K562 (cell line): ENCODE measurements at regions not wholly inside any gene's neighbourhood (a gene's known extent, or its start where the extent isn't known, plus 50 kb on each side); places are given as distances from the start of the nearest gene placed in this dataset.

Experiments used
- ATAC-seq: fragments of 200-7000 bp; cut with Tn5 transposase; 3 replicates; pipeline ENCODE4 v1.9.1; 2020; ENCODE audit warnings: moderate library complexity
- BruUV-seq: library from RNA; stranded (reverse); fragments of 400-500 nt; replicated peaks from 2 replicates; lab custom pipeline; 2021; lab: Mats Ljungman, UMichigan
- CTCF ChIA-PET: fragments of 300-600 bp; formaldehyde crosslinking; extraction: SDS; loops from one replicate; lab custom pipeline; 2021; ENCODE audit warnings: low intra/inter-chr PET ratio; lab: Yijun Ruan, JAX
- POLR2A ChIA-PET: fragments of 300-600, 350-650 bp; sonication (Branson Sonifier 250); formaldehyde crosslinking; extraction: SDS; loops from one replicate; lab custom pipeline; 2021; ENCODE audit warnings: antibody characterized with exemption, inconsistent platforms; lab: Yijun Ruan, JAX
- DNase-seq, 4 experiments: peaks; one replicate each; pipeline versions ENCODE4 v3.0.0 to v3.0.0-alpha.2; 2011 to 2018; ENCODE audit warnings: low spot score in 3 of 4, mixed read lengths in 3 of 4; ENCODE audit errors: extremely low read depth in 1 of 4
- FAIRE-seq: peaks from 2 replicates; lab custom pipeline; 2011; peaks lifted over from hg19 to GRCh38; lab: Jason Lieb, UNC
- H2AFZ ChIP-seq: 2 replicates; pipeline ENCODE4 v1.6.0; 2011; ENCODE audit warnings: low read depth, low read length, control low read depth, inconsistent platforms
- H3K27ac ChIP-seq: fragments of 200-600 bp; 3 replicates; pipeline ENCODE4 v1.8.0; 2011; ENCODE audit warnings: low read depth, mild to moderate bottlenecking, control low read depth, inconsistent platforms, low read length, moderate library complexity, mixed read lengths; ENCODE audit errors: extremely low read depth
- H3K27me3 ChIP-seq, 2 experiments: fragments of 300-600 bp in 1 of 2; 2 replicates in 1 of 2; 3 replicates in 1 of 2; pipeline versions ENCODE4 v1.6.0 to v1.8.0; 2011; ENCODE audit warnings: inconsistent platforms in 2 of 2, low read length in 2 of 2, mild to moderate bottlenecking in 1 of 2, mixed read lengths in 1 of 2, moderate library complexity in 1 of 2; ENCODE audit not compliant: control insufficient read depth in 2 of 2, insufficient read depth in 2 of 2
- H3K36me3 ChIP-seq: fragments of 300-600 bp; 3 replicates; pipeline ENCODE4 v1.8.0; 2011; ENCODE audit warnings: mild to moderate bottlenecking, low read length, inconsistent platforms; ENCODE audit not compliant: control insufficient read depth, insufficient read depth
- H3K4me1 ChIP-seq, 2 experiments: fragments of 200-600 bp in 1 of 2; replicated peaks in 1 of 2; 2 replicates in 1 of 2; 3 replicates in 1 of 2; pipeline versions ENCODE4 v1.5.1 to v1.8.0; 2011; ENCODE audit warnings: inconsistent platforms in 2 of 2, low read length in 2 of 2, mild to moderate bottlenecking in 1 of 2, mixed read lengths in 1 of 2, moderate library complexity in 1 of 2; ENCODE audit not compliant: control insufficient read depth in 2 of 2, insufficient read depth in 2 of 2
- H3K4me2 ChIP-seq: 2 replicates; pipeline ENCODE4 v1.6.1; 2011; ENCODE audit warnings: low read length, control low read depth, inconsistent platforms, mixed read lengths; ENCODE audit not compliant: insufficient read depth
- H3K4me3 ChIP-seq: fragments of 200-600 bp; sonication (generic), shearing (Covaris generic); 2 replicates; pipeline ENCODE4 v1.5.1; 2016; ENCODE audit warnings: control low read depth, inconsistent platforms
- H3K79me2 ChIP-seq: fragments of 200-600 bp; 3 replicates; pipeline ENCODE4 v1.8.0; 2011; ENCODE audit warnings: low read length, inconsistent platforms; ENCODE audit not compliant: control insufficient read depth, insufficient read depth
- H3K9ac ChIP-seq, 2 experiments: 2 replicates each; pipeline versions ENCODE4 v1.6.0 to v1.6.1; 2011; ENCODE audit warnings: low read depth in 2 of 2, low read length in 2 of 2, control low read depth in 1 of 2, inconsistent platforms in 1 of 2, mild to moderate bottlenecking in 1 of 2, mixed read lengths in 1 of 2; ENCODE audit not compliant: insufficient read depth in 1 of 2
- H3K9me1 ChIP-seq: one replicate; pipeline ENCODE4 v1.6.0; 2011; ENCODE audit warnings: inconsistent platforms, mild to moderate bottlenecking, low read length, moderate library complexity; ENCODE audit not compliant: control insufficient read depth, insufficient read depth
- H3K9me3 ChIP-seq: replicated peaks from 2 replicates; pipeline ENCODE4 v1.5.1; 2011; ENCODE audit warnings: low read depth, low read length, inconsistent platforms; ENCODE audit not compliant: control insufficient read depth, insufficient read depth
- H4K20me1 ChIP-seq: replicated peaks from 2 replicates; pipeline ENCODE4 v1.6.1; 2011; ENCODE audit warnings: low read length, inconsistent platforms, mixed read lengths; ENCODE audit not compliant: control insufficient read depth, insufficient read depth
- ARID2 ChIP-seq: fragments of 450-650 bp; IDR thresholded peaks from 2 replicates; pipeline ENCODE4 v1.6.1; 2017; ENCODE audit warnings: antibody characterized with exemption, mild to moderate bottlenecking
- CEBPG ChIP-seq, 3 experiments: fragments of 200-800 bp in 1 of 3; sonication (Bioruptor generic) in 1 of 3; sonication (generic) in 1 of 3; formaldehyde crosslinking in 1 of 3; IDR thresholded peaks in 2 of 3; conservative IDR thresholded peaks in 1 of 3; 2 replicates each; pipeline versions ENCODE4 v1.6.1 to v1.8.0; 2016 to 2022; ENCODE audit warnings: missing compliant biosample characterization in 2 of 3, missing genetic modification characterization in 2 of 3, mild to moderate bottlenecking in 1 of 3, missing genetic modification reagents in 1 of 3
- CHD4 ChIP-seq: fragments of 200-600 bp; sonication (generic); IDR thresholded peaks from 3 replicates; pipeline ENCODE4 v1.6.1; 2012; ENCODE audit warnings: low read depth, mild to moderate bottlenecking, mixed read lengths, low read length, inconsistent platforms; ENCODE audit not compliant: insufficient read depth, insufficient replicate concordance, poor library complexity, severe bottlenecking
- GTF2F1 ChIP-seq: IDR thresholded peaks from 2 replicates; pipeline ENCODE4 v1.6.1; 2011; ENCODE audit warnings: low read depth, low read length, improper control_type of control experiment
- HNRNPLL ChIP-seq: fragments of 200-400 bp; formaldehyde crosslinking; IDR thresholded peaks from 2 replicates; pipeline ENCODE4 v1.6.1; 2017; ENCODE audit warnings: low read length, low read depth, mild to moderate bottlenecking; ENCODE audit not compliant: poor library complexity, severe bottlenecking
- MCM5 ChIP-seq: fragments of 450-650 bp; IDR thresholded peaks from 2 replicates; pipeline ENCODE4 v1.6.1; 2016; ENCODE audit warnings: low read depth
- NCOA4 ChIP-seq: fragments of 450-650 bp; IDR thresholded peaks from 2 replicates; pipeline ENCODE4 v1.6.1; 2018; ENCODE audit warnings: mild to moderate bottlenecking; ENCODE audit not compliant: partially characterized antibody
- NFIC ChIP-seq: fragments of 450-650 bp; IDR thresholded peaks from 2 replicates; pipeline ENCODE4 v1.6.1; 2017; ENCODE audit warnings: mild to moderate bottlenecking, inconsistent platforms
- NFIX ChIP-seq: fragments of 250-450 bp; sonication (Bioruptor Pico); IDR thresholded peaks from 2 replicates; pipeline ENCODE4 v1.4.0; 2020; ENCODE audit warnings: low read depth, mild to moderate bottlenecking, moderate library complexity
- SAFB ChIP-seq: fragments of 200-400 bp; formaldehyde crosslinking; IDR thresholded peaks from 2 replicates; pipeline ENCODE4 v1.6.1; 2017; ENCODE audit warnings: low read depth, low read length, borderline replicate concordance
- ZNF133 ChIP-seq: fragments of 250-450 bp; sonication (Bioruptor Pico); IDR thresholded peaks from 2 replicates; pipeline ENCODE4 v1.4.0; 2020; ENCODE audit warnings: mild to moderate bottlenecking
- ZNF239 ChIP-seq: fragments of 250-450 bp; sonication (Bioruptor Pico); IDR thresholded peaks from 2 replicates; pipeline ENCODE4 v1.4.0; 2020; ENCODE audit warnings: mild to moderate bottlenecking
- ZNF57 ChIP-seq: fragments of 450-650 bp; formaldehyde crosslinking; IDR thresholded peaks from 2 replicates; pipeline ENCODE4 v1.4.0; 2020; ENCODE audit warnings: mild to moderate bottlenecking, moderate library complexity
- WGBS: fragments of 100-300 bp; shearing (Covaris generic); methylation state at CpG from one replicate; pipeline ENCODE4 v1.1.6; 2016; ENCODE audit warnings: low coverage, mixed read lengths; ENCODE audit not compliant: insufficient coverage; ENCODE audit errors: missing lambda C conversion rate; 5-methylcytosine and 5-hydroxymethylcytosine counted together
- in situ Hi-C: fragments of 300-500 bp; cut with MboI; formaldehyde crosslinking; loops from 4 replicates; pipeline ENCODE4 v1.15.0; 2018; ENCODE audit warnings: inconsistent platforms, mixed read lengths
- intact Hi-C: fragments of 100-400 bp; cut with micrococcal nuclease; formaldehyde crosslinking; loops from 2 replicates; pipeline ENCODE4 v1.14.2; 2022
- TF ChIP-seq, protein P1 (sequence below): fragments of 450-650 bp; formaldehyde crosslinking; IDR thresholded peaks from 2 replicates; pipeline ENCODE4 v1.4.0; 2022; ENCODE audit warnings: mild to moderate bottlenecking, moderate library complexity
- TF ChIP-seq, protein P2 (sequence below), 2 experiments: fragments of 450-650 bp in 1 of 2; IDR thresholded peaks; 2 replicates each; pipeline ENCODE4 v1.6.1; 2011 to 2017; ENCODE audit warnings: low read depth in 2 of 2, antibody characterized with exemption in 1 of 2, borderline replicate concordance in 1 of 2, low read length in 1 of 2, mild to moderate bottlenecking in 1 of 2, mixed read lengths in 1 of 2; ENCODE audit not compliant: control insufficient read depth in 1 of 2
- TF ChIP-seq, protein P3 (sequence below): fragments of 250-450 bp; sonication (Bioruptor Pico); IDR thresholded peaks from 2 replicates; pipeline ENCODE4 v1.4.0; 2020; ENCODE audit warnings: mild to moderate bottlenecking

DNA sequence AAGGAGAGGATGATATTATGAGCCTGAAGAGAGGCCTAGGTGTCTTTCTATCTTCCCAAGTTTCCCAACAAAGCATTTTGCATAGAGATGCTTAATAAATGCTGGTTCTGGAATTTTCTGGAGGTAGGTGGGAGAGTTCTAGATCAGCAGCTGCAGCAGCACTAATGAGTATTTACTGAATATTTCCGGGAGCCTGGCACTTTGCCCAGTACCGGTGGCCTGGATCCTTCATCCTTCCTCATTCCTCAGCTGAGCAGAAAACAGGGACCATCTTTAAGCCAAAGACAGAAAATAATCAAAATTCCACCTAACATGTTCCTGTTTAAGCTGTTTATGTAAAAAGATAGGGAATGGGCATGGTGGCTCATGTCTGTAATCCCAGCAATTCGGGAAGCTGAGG, 813.2 kb upstream of the AUTS2 start:
- H3K4me3 ChIP-seq, result no peak overlapping the region
- no peak for DNase-seq
- no TSS peak for BruUV-seq
- ChIA-PET POLR2A (no interaction called here), CTCF (no interaction called here)
- 0% methylated on average over 3 of the region's 3 CpGs for WGBS
- H3K9me3 ChIP-seq, result no peaks in the 10 kb centered on the region
- H2AFZ ChIP-seq, result no peak overlapping the region
- no peak for FAIRE-seq
- H3K9me1 ChIP-seq, result no peaks in the 10 kb centered on the region
- no peak overlapping the region for H3K4me2 ChIP-seq
- no peaks in the 10 kb centered on the region for H3K79me2 ChIP-seq
- TF ChIP-seq GTF2F1, result no peak
- no peak for TF ChIP-seq HNRNPLL
- TF ChIP-seq, protein P1, sequence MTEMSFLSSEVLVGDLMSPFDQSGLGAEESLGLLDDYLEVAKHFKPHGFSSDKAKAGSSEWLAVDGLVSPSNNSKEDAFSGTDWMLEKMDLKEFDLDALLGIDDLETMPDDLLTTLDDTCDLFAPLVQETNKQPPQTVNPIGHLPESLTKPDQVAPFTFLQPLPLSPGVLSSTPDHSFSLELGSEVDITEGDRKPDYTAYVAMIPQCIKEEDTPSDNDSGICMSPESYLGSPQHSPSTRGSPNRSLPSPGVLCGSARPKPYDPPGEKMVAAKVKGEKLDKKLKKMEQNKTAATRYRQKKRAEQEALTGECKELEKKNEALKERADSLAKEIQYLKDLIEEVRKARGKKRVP (CRISPR knock-in tag), result no peak
- TF ChIP-seq ZNF239, result no peak
- TF ChIP-seq MCM5, result no peak
- TF ChIP-seq, protein P2, sequence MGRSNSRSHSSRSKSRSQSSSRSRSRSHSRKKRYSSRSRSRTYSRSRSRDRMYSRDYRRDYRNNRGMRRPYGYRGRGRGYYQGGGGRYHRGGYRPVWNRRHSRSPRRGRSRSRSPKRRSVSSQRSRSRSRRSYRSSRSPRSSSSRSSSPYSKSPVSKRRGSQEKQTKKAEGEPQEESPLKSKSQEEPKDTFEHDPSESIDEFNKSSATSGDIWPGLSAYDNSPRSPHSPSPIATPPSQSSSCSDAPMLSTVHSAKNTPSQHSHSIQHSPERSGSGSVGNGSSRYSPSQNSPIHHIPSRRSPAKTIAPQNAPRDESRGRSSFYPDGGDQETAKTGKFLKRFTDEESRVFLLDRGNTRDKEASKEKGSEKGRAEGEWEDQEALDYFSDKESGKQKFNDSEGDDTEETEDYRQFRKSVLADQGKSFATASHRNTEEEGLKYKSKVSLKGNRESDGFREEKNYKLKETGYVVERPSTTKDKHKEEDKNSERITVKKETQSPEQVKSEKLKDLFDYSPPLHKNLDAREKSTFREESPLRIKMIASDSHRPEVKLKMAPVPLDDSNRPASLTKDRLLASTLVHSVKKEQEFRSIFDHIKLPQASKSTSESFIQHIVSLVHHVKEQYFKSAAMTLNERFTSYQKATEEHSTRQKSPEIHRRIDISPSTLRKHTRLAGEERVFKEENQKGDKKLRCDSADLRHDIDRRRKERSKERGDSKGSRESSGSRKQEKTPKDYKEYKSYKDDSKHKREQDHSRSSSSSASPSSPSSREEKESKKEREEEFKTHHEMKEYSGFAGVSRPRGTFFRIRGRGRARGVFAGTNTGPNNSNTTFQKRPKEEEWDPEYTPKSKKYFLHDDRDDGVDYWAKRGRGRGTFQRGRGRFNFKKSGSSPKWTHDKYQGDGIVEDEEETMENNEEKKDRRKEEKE (IDR thresholded peaks at IDR 0.05; ENCODE audit: borderline replicate concordance in 1 of 2, control insufficient read depth in 1 of 2, low read depth in 2 of 2, low read length in 1 of 2), result no peak
- no peak for TF ChIP-seq ARID2
- TF ChIP-seq CEBPG (CRISPR knock-in tag; IDR thresholded peaks at IDR 0.05), result no peak
- TF ChIP-seq CEBPG (tag; conservative IDR thresholded peaks at IDR 0.05 in 1 of 2, IDR thresholded peaks at IDR 0.05 in 1 of 2), result no peak
- no peak for TF ChIP-seq SAFB
- no peak for TF ChIP-seq NCOA4
- TF ChIP-seq CHD4, result no peak
- TF ChIP-seq NFIX (CRISPR knock-in tag), result no peak
- no peak for TF ChIP-seq ZNF57
- TF ChIP-seq ZNF133 (CRISPR knock-in tag), result no peak
- no peak for TF ChIP-seq NFIC
- TF ChIP-seq, protein P3, sequence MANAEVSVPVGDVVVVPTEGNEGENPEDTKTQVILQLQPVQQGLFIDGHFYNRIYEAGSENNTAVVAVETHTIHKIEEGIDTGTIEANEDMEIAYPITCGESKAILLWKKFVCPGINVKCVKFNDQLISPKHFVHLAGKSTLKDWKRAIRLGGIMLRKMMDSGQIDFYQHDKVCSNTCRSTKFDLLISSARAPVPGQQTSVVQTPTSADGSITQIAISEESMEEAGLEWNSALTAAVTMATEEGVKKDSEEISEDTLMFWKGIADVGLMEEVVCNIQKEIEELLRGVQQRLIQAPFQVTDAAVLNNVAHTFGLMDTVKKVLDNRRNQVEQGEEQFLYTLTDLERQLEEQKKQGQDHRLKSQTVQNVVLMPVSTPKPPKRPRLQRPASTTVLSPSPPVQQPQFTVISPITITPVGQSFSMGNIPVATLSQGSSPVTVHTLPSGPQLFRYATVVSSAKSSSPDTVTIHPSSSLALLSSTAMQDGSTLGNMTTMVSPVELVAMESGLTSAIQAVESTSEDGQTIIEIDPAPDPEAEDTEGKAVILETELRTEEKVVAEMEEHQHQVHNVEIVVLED, result no peak
- in situ Hi-C loops, result no loop called here
- no peak overlapping the region for H3K9ac ChIP-seq
- no peak overlapping the region for H3K27ac ChIP-seq
- intact Hi-C loops, result no loop called here
- H3K27me3 ChIP-seq, result no peaks in the 10 kb centered on the region; a peak in 1 of 5 replicates
- no peaks in the 10 kb centered on the region for H3K4me1 ChIP-seq
- ATAC-seq, result no peak
- no peaks in the 10 kb centered on the region for H4K20me1 ChIP-seq
- H3K36me3 ChIP-seq, result no peaks in the 10 kb centered on the region
